HepG2 (cell line): ENCODE measurements at regions not wholly inside any gene's neighbourhood (a gene's known extent, or its start where the extent isn't known, plus 50 kb on each side); places are given as distances from the start of the nearest gene placed in this dataset.

Experiments used
- ATAC-seq: fragments of 200-7000 bp; cut with Tn5 transposase; 3 replicates; pipeline ENCODE4 v1.9.1; 2020; ENCODE audit warnings: mild to moderate bottlenecking, moderate library complexity
- BruUV-seq: library from RNA; stranded (reverse); fragments of 400-500 nt; replicated peaks from 2 replicates; lab custom pipeline; 2021; lab: Mats Ljungman, UMichigan
- CTCF ChIA-PET: fragments of 300-600 bp; formaldehyde crosslinking; extraction: SDS; loops from one replicate; lab custom pipeline; 2021; ENCODE audit warnings: low total read pairs, inconsistent platforms, low intra/inter-chr PET ratio; lab: Yijun Ruan, JAX
- POLR2A ChIA-PET: fragments of 350-600 bp; sonication (Branson Sonifier 250); formaldehyde crosslinking; loops from one replicate; lab custom pipeline; 2020; ENCODE audit warnings: antibody characterized with exemption, inconsistent platforms; lab: Yijun Ruan, JAX
- DNase-seq: peaks from one replicate; pipeline ENCODE4 v3.0.0-alpha.2; 2015; ENCODE audit warnings: low spot score
- FAIRE-seq: peaks from 3 replicates; lab custom pipeline; 2011; peaks lifted over from hg19 to GRCh38; lab: Jason Lieb, UNC
- H2AFZ ChIP-seq: one replicate; pipeline ENCODE4 v1.6.1; 2011; ENCODE audit warnings: low read length, inconsistent platforms
- H3K27ac ChIP-seq: fragments of 300-600 bp; 3 replicates; pipeline ENCODE4 v1.8.0; 2011; ENCODE audit warnings: mixed run types, mild to moderate bottlenecking, mixed read lengths, low read length, inconsistent platforms; ENCODE audit not compliant: insufficient read depth; ENCODE audit errors: extremely low read length
- H3K27me3 ChIP-seq, 2 experiments: fragments of 200-600 bp in 1 of 2; 2 replicates in 1 of 2; 3 replicates in 1 of 2; pipeline versions ENCODE4 v1.6.0 to v1.8.0; 2011; ENCODE audit warnings: low read length in 2 of 2, mild to moderate bottlenecking in 2 of 2, moderate library complexity in 2 of 2, inconsistent platforms in 1 of 2; ENCODE audit not compliant: insufficient read depth in 2 of 2, control insufficient read depth in 1 of 2
- H3K36me3 ChIP-seq, 2 experiments: fragments of 200-600 bp in 1 of 2; replicated peaks in 1 of 2; 2 replicates in 1 of 2; 3 replicates in 1 of 2; pipeline versions ENCODE4 v1.5.1 to v1.8.0; 2011; ENCODE audit warnings: low read length in 2 of 2, inconsistent platforms in 1 of 2; ENCODE audit not compliant: insufficient read depth in 2 of 2, control insufficient read depth in 1 of 2
- H3K4me1 ChIP-seq: 2 replicates; pipeline ENCODE4 v1.5.1; 2012; ENCODE audit warnings: low read length, inconsistent platforms; ENCODE audit not compliant: insufficient read depth
- H3K4me2 ChIP-seq: 2 replicates; pipeline ENCODE4 v1.6.0; 2011; ENCODE audit warnings: low read depth, low read length, inconsistent platforms
- H3K4me3 ChIP-seq, 3 experiments: fragments of 200-600 bp in 1 of 3; sonication (generic), shearing (Covaris generic) in 1 of 3; replicated peaks in 1 of 3; 2 replicates each; pipeline ENCODE4 v1.5.1; 2011 to 2016; ENCODE audit warnings: low read length in 3 of 3, inconsistent platforms in 2 of 3, low read depth in 2 of 3, mild to moderate bottlenecking in 2 of 3, control low read depth in 1 of 3, mixed read lengths in 1 of 3; ENCODE audit not compliant: insufficient read depth in 1 of 3
- H3K79me2 ChIP-seq: one replicate; pipeline ENCODE4 v1.6.1; 2011; ENCODE audit warnings: low read length, inconsistent platforms; ENCODE audit not compliant: insufficient read depth
- H3K9ac ChIP-seq: 2 replicates; pipeline ENCODE4 v1.6.0; 2011; ENCODE audit warnings: mild to moderate bottlenecking, low read depth, low read length, inconsistent platforms; ENCODE audit not compliant: insufficient read depth
- H3K9me3 ChIP-seq: 2 replicates; pipeline ENCODE4 v1.5.1; 2012; ENCODE audit warnings: mild to moderate bottlenecking, low read length
- H4K20me1 ChIP-seq: 2 replicates; pipeline ENCODE4 v1.6.0; 2011; ENCODE audit warnings: inconsistent platforms, mild to moderate bottlenecking, low read length, moderate library complexity; ENCODE audit not compliant: insufficient read depth
- ESRRA ChIP-seq: sonication (generic); formaldehyde crosslinking; IDR thresholded peaks from 2 replicates; pipeline ENCODE4 v1.5.1; 2020; ENCODE audit warnings: mild to moderate bottlenecking, low read depth, missing genetic modification reagents
- NR2C2 ChIP-seq: sonication (generic); formaldehyde crosslinking; IDR thresholded peaks from 2 replicates; pipeline ENCODE4 v1.4.0; 2020; ENCODE audit warnings: missing genetic modification reagents, mild to moderate bottlenecking, moderate library complexity, borderline replicate concordance
- RBAK ChIP-seq: sonication (generic); formaldehyde crosslinking; IDR thresholded peaks from 2 replicates; pipeline ENCODE4 v1.5.1; 2020; ENCODE audit warnings: mild to moderate bottlenecking, missing genetic modification reagents
- REPIN1 ChIP-seq: sonication (generic); formaldehyde crosslinking; IDR thresholded peaks from 2 replicates; pipeline ENCODE4 v1.8.0; 2022; ENCODE audit warnings: missing genetic modification reagents, low read depth, mild to moderate bottlenecking, borderline replicate concordance
- SMYD3 ChIP-seq: sonication (generic); formaldehyde crosslinking; IDR thresholded peaks from 2 replicates; pipeline ENCODE4 v1.8.1; 2023; ENCODE audit warnings: mild to moderate bottlenecking, missing genetic modification reagents
- ZFAT ChIP-seq: sonication (generic); formaldehyde crosslinking; conservative IDR thresholded peaks from 2 replicates; pipeline ENCODE4 v1.8.1; 2023; ENCODE audit warnings: missing genetic modification reagents, inconsistent platforms
- ZFP36L2 ChIP-seq: sonication (generic); formaldehyde crosslinking; IDR thresholded peaks from 2 replicates; pipeline ENCODE4 v1.4.0; 2020; ENCODE audit warnings: missing genetic modification reagents
- ZNF333 ChIP-seq: sonication (generic); formaldehyde crosslinking; IDR thresholded peaks from 2 replicates; pipeline ENCODE4 v1.4.0; 2020; ENCODE audit warnings: mild to moderate bottlenecking, missing genetic modification reagents, borderline replicate concordance
- ZNF572 ChIP-seq: sonication (generic); formaldehyde crosslinking; IDR thresholded peaks from 2 replicates; pipeline ENCODE4 v1.5.1; 2020; ENCODE audit warnings: mild to moderate bottlenecking, missing genetic modification reagents
- ZNF781 ChIP-seq: sonication (generic); formaldehyde crosslinking; IDR thresholded peaks from 2 replicates; pipeline ENCODE4 v1.5.1; 2020; ENCODE audit warnings: borderline replicate concordance, mild to moderate bottlenecking, missing genetic modification reagents; ENCODE audit errors: not compliant biosample characterization
- ZNF891 ChIP-seq: sonication (generic); formaldehyde crosslinking; IDR thresholded peaks from 2 replicates; pipeline ENCODE4 v1.5.0; 2020; ENCODE audit warnings: mild to moderate bottlenecking, missing genetic modification reagents
- ZSCAN20 ChIP-seq: sonication (generic); formaldehyde crosslinking; IDR thresholded peaks from 2 replicates; pipeline ENCODE4 v1.4.0; 2020; ENCODE audit warnings: missing genetic modification reagents, mild to moderate bottlenecking, borderline replicate concordance
- WGBS: methylation state at CpG from one replicate; pipeline ENCODE4 v1.1.6; 2017; ENCODE audit warnings: low lambda C conversion rate; 5-methylcytosine and 5-hydroxymethylcytosine counted together
- in situ Hi-C: cut with HindIII; loops from 2 replicates; pipeline ENCODE4 v1.10.0; 2017; ENCODE audit warnings: low pct_unique_long_range_greater_than_20kb; ENCODE audit not compliant: extremely low pct_ligation_motif_present
- intact Hi-C: fragments of 100-400 bp; cut with micrococcal nuclease; formaldehyde crosslinking; loops from one replicate; pipeline ENCODE4 v1.10.0; 2022; ENCODE audit not compliant: unreplicated experiment
- TF ChIP-seq, protein P1 (sequence below): sonication (generic); formaldehyde crosslinking; IDR thresholded peaks from 2 replicates; pipeline ENCODE4 v1.4.0; 2020; ENCODE audit warnings: missing genetic modification reagents, mild to moderate bottlenecking, borderline replicate concordance
- TF ChIP-seq, protein P2 (sequence below): sonication (generic); formaldehyde crosslinking; IDR thresholded peaks from 2 replicates; pipeline ENCODE4 v1.4.0; 2020; ENCODE audit warnings: low read depth, missing genetic modification reagents
- TF ChIP-seq, protein P3 (sequence below): sonication (generic); formaldehyde crosslinking; IDR thresholded peaks from 2 replicates; pipeline ENCODE4 v1.4.0; 2020; ENCODE audit warnings: mild to moderate bottlenecking, missing genetic modification reagents
- TF ChIP-seq, protein P4 (sequence below): sonication (generic); formaldehyde crosslinking; IDR thresholded peaks from 2 replicates; pipeline ENCODE4 v1.4.0; 2020; ENCODE audit warnings: missing genetic modification reagents

DNA sequence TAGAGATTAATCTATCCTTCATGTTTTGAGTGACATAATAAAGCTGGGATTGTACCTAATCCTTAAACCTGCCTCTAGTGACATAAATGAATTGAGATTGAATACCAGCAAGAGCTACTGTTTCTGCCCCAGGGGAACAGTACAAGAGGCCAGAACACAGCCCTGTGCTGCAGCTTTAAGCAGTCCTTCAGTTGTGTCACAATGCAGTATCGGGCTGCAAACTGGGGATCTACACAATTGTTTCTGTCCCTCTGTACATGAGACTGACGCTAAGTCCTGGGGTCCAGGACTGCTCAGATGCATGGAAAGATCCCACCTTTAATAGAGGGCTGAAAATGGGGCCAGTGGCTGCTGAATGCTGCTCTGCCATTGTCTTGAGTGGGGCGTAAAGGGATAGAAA lies 87.5 kb downstream of the MINAR1 start (continued):
- no peak for TF ChIP-seq REPIN1 (CRISPR knock-in tag)
- TF ChIP-seq, protein P1, sequence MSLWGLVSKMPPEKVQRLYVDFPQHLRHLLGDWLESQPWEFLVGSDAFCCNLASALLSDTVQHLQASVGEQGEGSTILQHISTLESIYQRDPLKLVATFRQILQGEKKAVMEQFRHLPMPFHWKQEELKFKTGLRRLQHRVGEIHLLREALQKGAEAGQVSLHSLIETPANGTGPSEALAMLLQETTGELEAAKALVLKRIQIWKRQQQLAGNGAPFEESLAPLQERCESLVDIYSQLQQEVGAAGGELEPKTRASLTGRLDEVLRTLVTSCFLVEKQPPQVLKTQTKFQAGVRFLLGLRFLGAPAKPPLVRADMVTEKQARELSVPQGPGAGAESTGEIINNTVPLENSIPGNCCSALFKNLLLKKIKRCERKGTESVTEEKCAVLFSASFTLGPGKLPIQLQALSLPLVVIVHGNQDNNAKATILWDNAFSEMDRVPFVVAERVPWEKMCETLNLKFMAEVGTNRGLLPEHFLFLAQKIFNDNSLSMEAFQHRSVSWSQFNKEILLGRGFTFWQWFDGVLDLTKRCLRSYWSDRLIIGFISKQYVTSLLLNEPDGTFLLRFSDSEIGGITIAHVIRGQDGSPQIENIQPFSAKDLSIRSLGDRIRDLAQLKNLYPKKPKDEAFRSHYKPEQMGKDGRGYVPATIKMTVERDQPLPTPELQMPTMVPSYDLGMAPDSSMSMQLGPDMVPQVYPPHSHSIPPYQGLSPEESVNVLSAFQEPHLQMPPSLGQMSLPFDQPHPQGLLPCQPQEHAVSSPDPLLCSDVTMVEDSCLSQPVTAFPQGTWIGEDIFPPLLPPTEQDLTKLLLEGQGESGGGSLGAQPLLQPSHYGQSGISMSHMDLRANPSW (CRISPR knock-in tag): no peak
- no peak for TF ChIP-seq SMYD3
- TF ChIP-seq, protein P2, sequence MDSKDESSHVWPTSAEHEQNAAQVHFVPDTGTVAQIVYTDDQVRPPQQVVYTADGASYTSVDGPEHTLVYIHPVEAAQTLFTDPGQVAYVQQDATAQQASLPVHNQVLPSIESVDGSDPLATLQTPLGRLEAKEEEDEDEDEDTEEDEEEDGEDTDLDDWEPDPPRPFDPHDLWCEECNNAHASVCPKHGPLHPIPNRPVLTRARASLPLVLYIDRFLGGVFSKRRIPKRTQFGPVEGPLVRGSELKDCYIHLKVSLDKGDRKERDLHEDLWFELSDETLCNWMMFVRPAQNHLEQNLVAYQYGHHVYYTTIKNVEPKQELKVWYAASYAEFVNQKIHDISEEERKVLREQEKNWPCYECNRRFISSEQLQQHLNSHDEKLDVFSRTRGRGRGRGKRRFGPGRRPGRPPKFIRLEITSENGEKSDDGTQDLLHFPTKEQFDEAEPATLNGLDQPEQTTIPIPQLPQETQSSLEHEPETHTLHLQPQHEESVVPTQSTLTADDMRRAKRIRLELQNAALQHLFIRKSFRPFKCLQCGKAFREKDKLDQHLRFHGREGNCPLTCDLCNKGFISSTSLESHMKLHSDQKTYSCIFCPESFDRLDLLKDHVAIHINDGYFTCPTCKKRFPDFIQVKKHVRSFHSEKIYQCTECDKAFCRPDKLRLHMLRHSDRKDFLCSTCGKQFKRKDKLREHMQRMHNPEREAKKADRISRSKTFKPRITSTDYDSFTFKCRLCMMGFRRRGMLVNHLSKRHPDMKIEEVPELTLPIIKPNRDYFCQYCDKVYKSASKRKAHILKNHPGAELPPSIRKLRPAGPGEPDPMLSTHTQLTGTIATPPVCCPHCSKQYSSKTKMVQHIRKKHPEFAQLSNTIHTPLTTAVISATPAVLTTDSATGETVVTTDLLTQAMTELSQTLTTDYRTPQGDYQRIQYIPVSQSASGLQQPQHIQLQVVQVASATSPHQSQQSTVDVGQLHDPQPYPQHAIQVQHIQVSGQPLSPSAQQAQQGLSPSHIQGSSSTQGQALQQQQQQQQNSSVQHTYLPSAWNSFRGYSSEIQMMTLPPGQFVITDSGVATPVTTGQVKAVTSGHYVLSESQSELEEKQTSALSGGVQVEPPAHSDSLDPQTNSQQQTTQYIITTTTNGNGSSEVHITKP (CRISPR knock-in tag): no peak
- no peak for TF ChIP-seq ZFAT
- TF ChIP-seq ZSCAN20 (CRISPR knock-in tag): no peak
- no peak for TF ChIP-seq RBAK (CRISPR knock-in tag)

DNA sequence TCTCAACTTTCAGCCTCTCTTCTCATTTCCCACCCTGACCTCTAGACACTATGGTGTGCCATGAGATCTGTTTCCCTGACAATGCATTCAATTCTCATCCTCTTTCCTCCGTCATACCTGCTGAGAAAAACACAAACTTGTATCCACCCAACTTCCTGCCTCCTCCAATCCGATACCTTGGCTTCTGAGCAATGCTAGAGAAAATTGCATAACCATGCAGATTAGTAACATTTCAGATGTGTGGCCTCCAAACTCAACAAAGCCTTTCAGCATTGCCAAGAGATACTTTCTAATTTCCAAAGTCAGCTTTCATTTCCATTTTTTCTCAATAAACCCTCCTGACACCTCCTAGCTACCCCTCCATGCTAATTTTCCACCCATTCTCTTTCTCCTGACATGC lies 88.5 kb downstream of the MINAR1 start:
- H3K36me3 ChIP-seq: no peaks in the 10 kb centered on the region
- H3K9ac ChIP-seq: no peak overlapping the region
- BruUV-seq: no TSS peak
- ATAC-seq (no peak), FAIRE-seq (no peak), DNase-seq (no peak)
- WGBS: 7% methylated on average over 2 of the region's 2 CpGs
- no peak overlapping the region for H3K4me2 ChIP-seq
- ChIA-PET POLR2A (no interaction called here), CTCF (no interaction called here)
- H3K9me3 ChIP-seq: no peaks in the 10 kb centered on the region
- no peak overlapping the region for H3K27ac ChIP-seq
- no peaks in the 10 kb centered on the region for H3K79me2 ChIP-seq
- H3K4me1 ChIP-seq: no peaks in the 10 kb centered on the region
- intact Hi-C loops: no loop called here
- H3K4me3 ChIP-seq: no peak overlapping the region
- no peaks in the 10 kb centered on the region for H4K20me1 ChIP-seq
- in situ Hi-C loops: no loop called here
- H3K27me3 ChIP-seq: no peaks in the 10 kb centered on the region; a peak in 1 of 5 replicates
- H2AFZ ChIP-seq: no peak overlapping the region
- TF ChIP-seq ZNF781 (no peak), ZNF333 (CRISPR knock-in tag) (no peak), ZNF572 (no peak), ESRRA (CRISPR knock-in tag) (no peak), NR2C2 (CRISPR knock-in tag) (no peak), ZFP36L2 (no peak), ZNF891 (CRISPR knock-in tag) (no peak)
- TF ChIP-seq, protein P3, sequence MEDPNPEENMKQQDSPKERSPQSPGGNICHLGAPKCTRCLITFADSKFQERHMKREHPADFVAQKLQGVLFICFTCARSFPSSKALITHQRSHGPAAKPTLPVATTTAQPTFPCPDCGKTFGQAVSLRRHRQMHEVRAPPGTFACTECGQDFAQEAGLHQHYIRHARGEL: no peak
- TF ChIP-seq, protein P4, sequence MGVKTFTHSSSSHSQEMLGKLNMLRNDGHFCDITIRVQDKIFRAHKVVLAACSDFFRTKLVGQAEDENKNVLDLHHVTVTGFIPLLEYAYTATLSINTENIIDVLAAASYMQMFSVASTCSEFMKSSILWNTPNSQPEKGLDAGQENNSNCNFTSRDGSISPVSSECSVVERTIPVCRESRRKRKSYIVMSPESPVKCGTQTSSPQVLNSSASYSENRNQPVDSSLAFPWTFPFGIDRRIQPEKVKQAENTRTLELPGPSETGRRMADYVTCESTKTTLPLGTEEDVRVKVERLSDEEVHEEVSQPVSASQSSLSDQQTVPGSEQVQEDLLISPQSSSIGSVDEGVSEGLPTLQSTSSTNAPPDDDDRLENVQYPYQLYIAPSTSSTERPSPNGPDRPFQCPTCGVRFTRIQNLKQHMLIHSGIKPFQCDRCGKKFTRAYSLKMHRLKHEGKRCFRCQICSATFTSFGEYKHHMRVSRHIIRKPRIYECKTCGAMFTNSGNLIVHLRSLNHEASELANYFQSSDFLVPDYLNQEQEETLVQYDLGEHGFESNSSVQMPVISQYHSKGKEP (CRISPR knock-in tag): no peak
